ENCODE measurements at regions not wholly inside any gene's neighbourhood (a gene's known extent, or its start where the extent isn't known, plus 50 kb on each side); places are given as distances from the start of the nearest gene placed in this dataset.

DNA sequence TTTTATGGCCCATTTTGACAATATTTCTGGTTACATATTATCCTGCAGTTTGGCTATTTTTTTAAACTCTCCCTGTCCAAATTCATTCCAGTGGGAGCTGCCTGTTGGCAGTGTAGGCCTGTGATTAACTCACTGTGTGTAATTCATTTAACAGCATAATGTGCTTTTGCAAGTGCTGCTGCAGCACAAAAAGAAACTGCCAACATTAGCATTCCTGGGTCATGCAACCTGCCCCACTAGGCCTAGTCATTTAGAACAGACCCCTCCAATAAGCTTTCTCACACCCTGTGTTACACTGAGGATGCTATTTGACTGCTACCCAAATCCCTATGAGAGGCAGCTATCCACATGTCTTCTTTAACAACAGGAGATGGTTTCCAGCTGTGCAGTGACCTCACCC lies 251.2 kb upstream of the UBE2E2 start:
- Histone ChIP-seq H3K27me3 (ENCODE audit: control insufficient read depth in 1 of 2, insufficient read depth in 2 of 2, low read length in 2 of 2) (no peaks in the 10 kb centered on the region), H3K9ac (ENCODE audit: low read depth in 1 of 2, low read length in 2 of 2) (no peak overlapping the region), H3K27ac (ENCODE audit: low read depth, low read length) (no peak overlapping the region), H3K36me3 (ENCODE audit: control insufficient read depth in 1 of 2, insufficient read depth in 2 of 2, low read length in 2 of 2) (no peaks in the 10 kb centered on the region), H3K4me3 (ENCODE audit: low read depth in 1 of 2, low read length in 2 of 2) (no peak overlapping the region), H3K9me3 (ENCODE audit: control insufficient read depth in 1 of 2, low read length in 2 of 2) (no peaks in the 10 kb centered on the region), H3K4me1 (ENCODE audit: control insufficient read depth in 1 of 2, insufficient read depth in 2 of 2, low read length in 2 of 2) (no peaks in the 10 kb centered on the region)

DNA sequence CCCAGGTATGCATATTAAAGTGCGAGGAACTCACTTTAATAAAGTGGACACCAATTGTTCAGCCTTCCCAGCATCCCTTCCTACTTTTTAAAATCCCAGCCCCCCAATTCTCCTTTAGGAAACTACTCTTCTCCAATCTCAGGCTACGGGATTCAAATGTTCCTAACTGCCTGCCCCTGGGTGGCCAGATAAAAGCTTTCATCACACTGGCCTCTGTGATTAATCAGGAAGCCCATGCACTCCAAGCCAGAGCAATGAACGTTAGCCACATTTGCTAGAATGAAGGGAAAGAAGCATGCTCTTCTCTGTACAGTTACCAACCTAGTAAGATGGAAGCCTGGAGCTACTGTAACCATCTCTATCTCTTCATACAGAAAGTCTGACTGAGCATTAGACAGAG lies 250.3 kb upstream of the UBE2E2 start:
- H3K9ac ChIP-seq (ENCODE audit: low read depth in 1 of 2, low read length in 2 of 2), result no peak overlapping the region
- no peaks in the 10 kb centered on the region for H3K36me3 ChIP-seq (ENCODE audit: control insufficient read depth in 1 of 2, insufficient read depth in 2 of 2, low read length in 2 of 2)
- H3K27ac ChIP-seq (ENCODE audit: low read depth, low read length), result no peak overlapping the region
- H3K9me3 ChIP-seq (ENCODE audit: control insufficient read depth in 1 of 2, low read length in 2 of 2), result no peaks in the 10 kb centered on the region
- H3K4me1 ChIP-seq (ENCODE audit: control insufficient read depth in 1 of 2, insufficient read depth in 2 of 2, low read length in 2 of 2), result no peaks in the 10 kb centered on the region
- no peaks in the 10 kb centered on the region for H3K27me3 ChIP-seq (ENCODE audit: control insufficient read depth in 1 of 2, insufficient read depth in 2 of 2, low read length in 2 of 2)
- H3K4me3 ChIP-seq (ENCODE audit: low read depth in 1 of 2, low read length in 2 of 2), result no peak overlapping the region

- no peaks in the 10 kb centered on the region for H3K9me3 ChIP-seq (ENCODE audit: control insufficient read depth in 1 of 2, low read length in 2 of 2)
- H3K4me3 ChIP-seq (ENCODE audit: low read depth in 1 of 2, low read length in 2 of 2), result no peak overlapping the region
- H3K36me3 ChIP-seq (ENCODE audit: control insufficient read depth in 1 of 2, insufficient read depth in 2 of 2, low read length in 2 of 2), result no peaks in the 10 kb centered on the region
- no peak overlapping the region for H3K9ac ChIP-seq (ENCODE audit: low read depth in 1 of 2, low read length in 2 of 2)
- no peaks in the 10 kb centered on the region for H3K27me3 ChIP-seq (ENCODE audit: control insufficient read depth in 1 of 2, insufficient read depth in 2 of 2, low read length in 2 of 2)
- no peaks in the 10 kb centered on the region for H3K4me1 ChIP-seq (ENCODE audit: control insufficient read depth in 1 of 2, insufficient read depth in 2 of 2, low read length in 2 of 2)
- H3K27ac ChIP-seq (ENCODE audit: low read depth, low read length), result no peak overlapping the region
Observed at GRCh38 chr3:22959593-22959992, 243.5 kb upstream of the UBE2E2 start.

- Histone ChIP-seq H3K27ac (ENCODE audit: low read depth, low read length) (no peak overlapping the region), H3K36me3 (ENCODE audit: control insufficient read depth in 1 of 2, insufficient read depth in 2 of 2, low read length in 2 of 2) (no peaks in the 10 kb centered on the region), H3K9ac (ENCODE audit: low read depth in 1 of 2, low read length in 2 of 2) (no peak overlapping the region), H3K9me3 (ENCODE audit: control insufficient read depth in 1 of 2, low read length in 2 of 2) (no peaks in the 10 kb centered on the region), H3K4me3 (ENCODE audit: low read depth in 1 of 2, low read length in 2 of 2) (no peak overlapping the region), H3K27me3 (ENCODE audit: control insufficient read depth in 1 of 2, insufficient read depth in 2 of 2, low read length in 2 of 2) (no peaks in the 10 kb centered on the region), H3K4me1 (ENCODE audit: control insufficient read depth in 1 of 2, insufficient read depth in 2 of 2, low read length in 2 of 2) (no peaks in the 10 kb centered on the region)
Observed at GRCh38 chr3:22960105-22960984, 242.8 kb upstream of the UBE2E2 start.

GRCh38 chr3:22962244-22962643 lies 240.9 kb upstream of the UBE2E2 start:
- no peaks in the 10 kb centered on the region for H3K36me3 ChIP-seq (ENCODE audit: control insufficient read depth in 1 of 2, insufficient read depth in 2 of 2, low read length in 2 of 2)
- H3K9ac ChIP-seq (ENCODE audit: low read depth in 1 of 2, low read length in 2 of 2), result no peak overlapping the region
- no peaks in the 10 kb centered on the region for H3K4me1 ChIP-seq (ENCODE audit: control insufficient read depth in 1 of 2, insufficient read depth in 2 of 2, low read length in 2 of 2)
- no peaks in the 10 kb centered on the region for H3K9me3 ChIP-seq (ENCODE audit: control insufficient read depth in 1 of 2, low read length in 2 of 2)
- no peak overlapping the region for H3K4me3 ChIP-seq (ENCODE audit: low read depth in 1 of 2, low read length in 2 of 2)
- H3K27me3 ChIP-seq (ENCODE audit: control insufficient read depth in 1 of 2, insufficient read depth in 2 of 2, low read length in 2 of 2), result no peaks in the 10 kb centered on the region
- H3K27ac ChIP-seq (ENCODE audit: low read depth, low read length), result no peak overlapping the region

DNA sequence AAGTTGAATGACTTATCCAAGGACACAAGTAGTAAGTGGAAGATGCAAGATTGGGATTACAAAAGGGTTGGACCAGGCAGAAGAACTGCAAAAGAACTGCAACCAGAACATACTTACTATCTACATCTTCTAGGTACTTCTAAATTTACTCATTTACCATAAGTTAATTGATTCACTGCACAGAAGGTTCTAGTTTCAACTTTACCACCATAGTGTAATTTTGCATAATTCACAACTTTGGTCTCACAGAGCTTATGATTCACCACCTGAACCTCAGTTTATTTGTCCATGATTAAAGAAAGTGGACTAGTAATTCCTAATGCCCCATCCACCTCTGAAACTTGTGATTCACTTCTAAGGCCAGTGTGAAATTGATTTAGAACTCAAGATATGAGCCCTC lies 236.8 kb upstream of the UBE2E2 start:
- Histone ChIP-seq H3K9ac (ENCODE audit: low read depth in 1 of 2, low read length in 2 of 2) (no peak overlapping the region), H3K27me3 (ENCODE audit: control insufficient read depth in 1 of 2, insufficient read depth in 2 of 2, low read length in 2 of 2) (peaks cover 0 to 2% of the 10 kb centered on the region in 2 donors), H3K4me1 (ENCODE audit: control insufficient read depth in 1 of 2, insufficient read depth in 2 of 2, low read length in 2 of 2) (no peaks in the 10 kb centered on the region), H3K27ac (ENCODE audit: low read depth, low read length) (no peak overlapping the region), H3K4me3 (ENCODE audit: low read depth in 1 of 2, low read length in 2 of 2) (no peak overlapping the region), H3K36me3 (ENCODE audit: control insufficient read depth in 1 of 2, insufficient read depth in 2 of 2, low read length in 2 of 2) (no peaks in the 10 kb centered on the region), H3K9me3 (ENCODE audit: control insufficient read depth in 1 of 2, low read length in 2 of 2) (no peaks in the 10 kb centered on the region)

GRCh38 chr3:22969276-22969675 lies 233.9 kb upstream of the UBE2E2 start:
- no peaks in the 10 kb centered on the region for H3K9me3 ChIP-seq (ENCODE audit: control insufficient read depth in 1 of 2, low read length in 2 of 2)
- H3K27ac ChIP-seq (ENCODE audit: low read depth, low read length), result no peak overlapping the region
- H3K27me3 ChIP-seq (ENCODE audit: control insufficient read depth in 1 of 2, insufficient read depth in 2 of 2, low read length in 2 of 2), result peaks cover 0 to 2% of the 10 kb centered on the region in 2 donors
- H3K4me1 ChIP-seq (ENCODE audit: control insufficient read depth in 1 of 2, insufficient read depth in 2 of 2, low read length in 2 of 2), result no peaks in the 10 kb centered on the region
- H3K36me3 ChIP-seq (ENCODE audit: control insufficient read depth in 1 of 2, insufficient read depth in 2 of 2, low read length in 2 of 2), result no peaks in the 10 kb centered on the region
- no peak overlapping the region for H3K4me3 ChIP-seq (ENCODE audit: low read depth in 1 of 2, low read length in 2 of 2)
- H3K9ac ChIP-seq (ENCODE audit: low read depth in 1 of 2, low read length in 2 of 2), result no peak overlapping the region

DNA sequence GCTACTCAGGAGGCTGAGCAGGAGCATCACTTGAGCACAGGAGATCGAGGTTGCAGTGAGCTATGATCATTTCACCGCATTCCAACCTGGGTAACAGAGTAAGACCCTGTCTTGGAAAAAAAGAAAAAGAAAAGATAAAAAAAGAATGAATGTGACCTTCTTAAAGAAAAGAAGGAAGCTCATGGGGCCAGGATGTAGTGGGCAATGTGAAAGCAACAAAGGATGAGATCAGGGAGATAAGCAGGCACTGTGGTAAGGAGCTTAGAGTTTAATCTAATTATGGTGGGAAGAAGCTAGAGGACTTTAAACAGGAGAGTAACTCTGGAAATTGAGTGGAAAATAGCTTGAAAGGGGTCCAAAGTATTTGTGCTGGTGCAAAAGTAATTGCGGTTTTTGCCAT lies 231.6 kb upstream of the UBE2E2 start:
- no peaks in the 10 kb centered on the region for H3K4me1 ChIP-seq (ENCODE audit: control insufficient read depth in 1 of 2, insufficient read depth in 2 of 2, low read length in 2 of 2)
- H3K9me3 ChIP-seq (ENCODE audit: control insufficient read depth in 1 of 2, low read length in 2 of 2), result no peaks in the 10 kb centered on the region
- no peak overlapping the region for H3K4me3 ChIP-seq (ENCODE audit: low read depth in 1 of 2, low read length in 2 of 2)
- H3K27me3 ChIP-seq (ENCODE audit: control insufficient read depth in 1 of 2, insufficient read depth in 2 of 2, low read length in 2 of 2), result peaks cover 0 to 2% of the 10 kb centered on the region in 2 donors
- H3K9ac ChIP-seq (ENCODE audit: low read depth in 1 of 2, low read length in 2 of 2), result no peak overlapping the region
- no peak overlapping the region for H3K27ac ChIP-seq (ENCODE audit: low read depth, low read length)
- no peaks in the 10 kb centered on the region for H3K36me3 ChIP-seq (ENCODE audit: control insufficient read depth in 1 of 2, insufficient read depth in 2 of 2, low read length in 2 of 2)

DNA sequence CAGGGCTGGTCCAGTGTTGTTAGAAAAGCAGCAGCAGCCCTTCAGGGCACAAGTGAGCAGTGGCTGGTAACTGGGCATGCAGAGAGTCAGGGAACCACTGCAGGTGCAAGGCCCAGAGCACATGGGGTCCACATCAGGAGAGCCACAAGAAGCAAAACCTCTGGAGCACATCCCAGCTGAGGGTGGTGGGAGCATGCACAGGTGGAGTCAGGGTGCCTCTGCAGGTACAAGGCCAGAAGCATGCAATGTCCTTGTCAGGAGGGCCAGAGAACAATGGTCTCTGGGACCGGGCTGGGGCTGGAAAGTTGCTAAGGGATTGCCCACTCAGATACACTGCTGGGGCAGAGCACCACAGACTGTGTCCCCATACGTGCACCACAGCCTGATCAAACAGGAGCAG lies 226.1 kb upstream of the UBE2E2 start:
- Histone ChIP-seq H3K9me3 (ENCODE audit: control insufficient read depth in 1 of 2, low read length in 2 of 2) (no peaks in the 10 kb centered on the region), H3K27ac (ENCODE audit: low read depth, low read length) (no peak overlapping the region), H3K4me1 (ENCODE audit: control insufficient read depth in 1 of 2, insufficient read depth in 2 of 2, low read length in 2 of 2) (no peaks in the 10 kb centered on the region), H3K27me3 (ENCODE audit: control insufficient read depth in 1 of 2, insufficient read depth in 2 of 2, low read length in 2 of 2) (no peaks in the 10 kb centered on the region), H3K9ac (ENCODE audit: low read depth in 1 of 2, low read length in 2 of 2) (no peak overlapping the region), H3K4me3 (ENCODE audit: low read depth in 1 of 2, low read length in 2 of 2) (no peak overlapping the region), H3K36me3 (ENCODE audit: control insufficient read depth in 1 of 2, insufficient read depth in 2 of 2, low read length in 2 of 2) (no peaks in the 10 kb centered on the region)

GRCh38 chr3:22977650-22978289 lies 225.4 kb upstream of the UBE2E2 start:
- Histone ChIP-seq H3K9ac (ENCODE audit: low read depth in 1 of 2, low read length in 2 of 2) (no peak overlapping the region), H3K27ac (ENCODE audit: low read depth, low read length) (no peak overlapping the region), H3K27me3 (ENCODE audit: control insufficient read depth in 1 of 2, insufficient read depth in 2 of 2, low read length in 2 of 2) (no peaks in the 10 kb centered on the region), H3K4me1 (ENCODE audit: control insufficient read depth in 1 of 2, insufficient read depth in 2 of 2, low read length in 2 of 2) (no peaks in the 10 kb centered on the region), H3K9me3 (ENCODE audit: control insufficient read depth in 1 of 2, low read length in 2 of 2) (no peaks in the 10 kb centered on the region), H3K36me3 (ENCODE audit: control insufficient read depth in 1 of 2, insufficient read depth in 2 of 2, low read length in 2 of 2) (no peaks in the 10 kb centered on the region), H3K4me3 (ENCODE audit: low read depth in 1 of 2, low read length in 2 of 2) (no peak overlapping the region)

Measured in duodenal mucosa (tissue), 2 donors.